ENCODE measurements at regions not wholly inside any gene's neighbourhood (a gene's known extent, or its start where the extent isn't known, plus 50 kb on each side); places are given as distances from the start of the nearest gene placed in this dataset.

- TF ChIP-seq REST (IDR thresholded peaks at IDR 0.05; ENCODE audit: unreplicated experiment) (no peak), ZNF114 (CRISPR knock-in tag; IDR thresholded peaks at IDR 0.05) (no peak), CTCF (conservative IDR thresholded peaks at IDR 0.05; ENCODE audit: low read depth in 2 of 2) (no peak)
Measured at GRCh38 chr12:127571578-127571977, 695.4 kb upstream of the TMEM132C start (continued).

GRCh38 chr12:127579446-127579845 is 687.5 kb upstream of the TMEM132C start:
- no peak overlapping the region for H3K4me3 Mint-ChIP-seq
- Histone ChIP-seq H3K4me3 (no peak overlapping the region), H3K9me2 (ENCODE audit: insufficient read depth) (no peaks in the 10 kb centered on the region), H3K4me2 (no peak overlapping the region), H3F3A (replicated peaks; ENCODE audit: low read depth) (no peaks in the 10 kb centered on the region), H3K36me3 (ENCODE audit: insufficient read depth) (no peaks in the 10 kb centered on the region), H3K4me1 (ENCODE audit: insufficient read depth) (peaks cover 9% of the 10 kb centered on the region), H2AFZ (no peak overlapping the region), H3K27ac (ENCODE audit: low read depth) (no peak overlapping the region), H4K20me1 (replicated peaks; ENCODE audit: insufficient read depth) (no peaks in the 10 kb centered on the region), H3K27me3 (ENCODE audit: insufficient read depth) (no peaks in the 10 kb centered on the region), H3K79me2 (replicated peaks; ENCODE audit: insufficient read depth) (no peaks in the 10 kb centered on the region)
- DNase-seq (ENCODE audit: low spot score) (no peak), ATAC-seq (no peak)
- H3K4me1 Mint-ChIP-seq = no peaks in the 10 kb centered on the region
- peaks cover 97% of the 10 kb centered on the region for H3K9me3 Mint-ChIP-seq
- no peaks in the 10 kb centered on the region for H3K27me3 Mint-ChIP-seq (ENCODE audit: insufficient read depth, low read depth, poor library complexity)
- H3K36me3 Mint-ChIP-seq (ENCODE audit: low read depth) = peaks cover 31% of the 10 kb centered on the region
- no peak overlapping the region for H3K27ac Mint-ChIP-seq
- no peak for TF ChIP-seq ETS1 (IDR thresholded peaks at IDR 0.05)
- no peak for TF ChIP-seq POLR2AphosphoS5 (IDR thresholded peaks at IDR 0.05; ENCODE audit: low read depth)
- no peak for TF ChIP-seq CTCF (conservative IDR thresholded peaks at IDR 0.05; ENCODE audit: low read depth in 2 of 2)
- no peak for TF ChIP-seq JUNB (IDR thresholded peaks at IDR 0.05; ENCODE audit: unreplicated experiment)
- TF ChIP-seq ZNF331 (CRISPR knock-in tag; IDR thresholded peaks at IDR 0.05; ENCODE audit: low read depth) = no peak
- TF ChIP-seq ZNF462 (CRISPR knock-in tag; IDR thresholded peaks at IDR 0.05) = no peak
- TF ChIP-seq ZNF114 (CRISPR knock-in tag; IDR thresholded peaks at IDR 0.05) = no peak
- TF ChIP-seq NANOG (IDR thresholded peaks at IDR 0.05; ENCODE audit: borderline replicate concordance) = no peak
- no peak for TF ChIP-seq EZH2 (IDR thresholded peaks at IDR 0.05; ENCODE audit: low read depth, unreplicated experiment)
- TF ChIP-seq CREB1 (CRISPR knock-in tag; IDR thresholded peaks at IDR 0.05; ENCODE audit: low read depth) = no peak
